ENCODE measurements at regions not wholly inside any gene's neighbourhood (a gene's known extent, or its start where the extent isn't known, plus 50 kb on each side); places are given as distances from the start of the nearest gene placed in this dataset.

GRCh38 chr1:64320922-64321614, 117.6 kb downstream of the UBE2U start:
- Histone ChIP-seq H3K4me2 (ENCODE audit: insufficient read depth, low read length) (no peak overlapping the region), H3K79me2 (ENCODE audit: control insufficient read depth, insufficient read depth, low read length) (no peaks in the 10 kb centered on the region), H3K36me3 (ENCODE audit: control insufficient read depth, insufficient read depth, low read length) (no peaks in the 10 kb centered on the region), H3K9me1 (ENCODE audit: control insufficient read depth, insufficient read depth, low read length) (no peaks in the 10 kb centered on the region), H3K9ac (ENCODE audit: insufficient read depth in 1 of 2, low read depth in 2 of 2, low read length in 2 of 2) (no peak overlapping the region), H3K4me1 (replicated peaks in 1 of 2; ENCODE audit: control insufficient read depth in 2 of 2, insufficient read depth in 2 of 2, low read length in 2 of 2) (no peaks in the 10 kb centered on the region), H3K9me3 (replicated peaks; ENCODE audit: control insufficient read depth, insufficient read depth, low read depth, low read length) (no peaks in the 10 kb centered on the region), H3K27me3 (ENCODE audit: control insufficient read depth in 2 of 2, insufficient read depth in 2 of 2, low read length in 2 of 2) (peaks cover 0 to 8% of the 10 kb centered on the region in 2 experiments; a peak in 3 of 5 replicates), H4K20me1 (replicated peaks; ENCODE audit: control insufficient read depth, insufficient read depth, low read length) (no peaks in the 10 kb centered on the region), H3K4me3 (no peak overlapping the region), H2AFZ (ENCODE audit: low read depth, low read length) (no peak overlapping the region), H3K27ac (ENCODE audit: extremely low read depth, low read depth, low read length) (no peak overlapping the region)
- BruUV-seq (replicated peaks): no TSS peak
- in situ Hi-C loops (cut with MboI) (no loop called here), intact Hi-C loops (cut with micrococcal nuclease) (no loop called here)
- ATAC-seq (no peak), FAIRE-seq (no peak), DNase-seq (ENCODE audit: extremely low read depth in 1 of 4, low spot score in 3 of 4) (no peak)
- CTCF ChIA-PET (ENCODE audit: low intra/inter-chr PET ratio): no interaction called here
- POLR2A ChIA-PET: no interaction called here
- WGBS (ENCODE audit: insufficient coverage, low coverage, missing lambda C conversion rate): 1% methylated on average over 11 of the region's 11 CpGs
- TF ChIP-seq ZBED1 (IDR thresholded peaks at IDR 0.05) (no peak), ZNF232 (CRISPR knock-in tag; IDR thresholded peaks at IDR 0.05) (no peak), HNRNPL (IDR thresholded peaks at IDR 0.05; ENCODE audit: low read depth, low read length) (no peak), SRSF3 (IDR thresholded peaks at IDR 0.05; ENCODE audit: insufficient read depth, low read length) (no peak), MTA3 (IDR thresholded peaks at IDR 0.05; ENCODE audit: borderline replicate concordance) (no peak), FIP1L1 (IDR thresholded peaks at IDR 0.05; ENCODE audit: low read depth, low read length, poor library complexity, severe bottlenecking) (no peak), CSDE1 (IDR thresholded peaks at IDR 0.05) (no peak), ZBTB9 (CRISPR knock-in tag; IDR thresholded peaks at IDR 0.05) (no peak), RNF219 (CRISPR knock-in tag; IDR thresholded peaks at IDR 0.05) (no peak), PREB (CRISPR knock-in tag; IDR thresholded peaks at IDR 0.05) (no peak), RFX1 (IDR thresholded peaks at IDR 0.05) (no peak), ZBTB11 (CRISPR knock-in tag; IDR thresholded peaks at IDR 0.05) (no peak), SP1 (CRISPR knock-in tag; IDR thresholded peaks at IDR 0.05) (no peak)

Measured in K562 (cell line).